ENCODE measurements at regions not wholly inside any gene's neighbourhood (a gene's known extent, or its start where the extent isn't known, plus 50 kb on each side); places are given as distances from the start of the nearest gene placed in this dataset.

DNA sequence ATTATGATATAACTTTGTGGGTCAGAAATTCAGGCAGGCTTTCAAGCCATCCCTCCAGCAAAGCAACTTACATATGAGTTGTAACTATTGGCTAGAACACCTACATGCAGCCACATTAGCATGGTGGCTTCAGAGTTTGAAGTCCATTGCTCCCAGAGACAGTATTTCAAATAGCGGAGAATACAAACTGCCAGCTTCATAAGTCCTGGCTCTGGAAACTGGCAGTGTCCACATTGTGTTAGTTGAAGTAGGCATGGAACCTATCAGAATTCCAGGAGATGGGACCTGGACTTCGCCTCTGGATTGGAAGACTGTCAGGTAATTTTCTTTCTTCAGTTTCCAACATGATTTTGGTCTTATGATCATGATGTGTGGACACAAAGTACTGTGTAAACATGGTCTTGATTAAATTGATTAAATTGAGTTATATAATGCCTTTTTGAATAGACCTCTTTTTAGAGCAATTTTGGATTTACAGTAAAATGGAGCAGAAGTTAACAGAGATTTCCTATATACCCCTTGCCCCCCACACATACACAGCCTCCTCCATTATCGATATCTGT, 209.9 kb upstream of the NAV2 start:
- TF ChIP-seq, protein P1, sequence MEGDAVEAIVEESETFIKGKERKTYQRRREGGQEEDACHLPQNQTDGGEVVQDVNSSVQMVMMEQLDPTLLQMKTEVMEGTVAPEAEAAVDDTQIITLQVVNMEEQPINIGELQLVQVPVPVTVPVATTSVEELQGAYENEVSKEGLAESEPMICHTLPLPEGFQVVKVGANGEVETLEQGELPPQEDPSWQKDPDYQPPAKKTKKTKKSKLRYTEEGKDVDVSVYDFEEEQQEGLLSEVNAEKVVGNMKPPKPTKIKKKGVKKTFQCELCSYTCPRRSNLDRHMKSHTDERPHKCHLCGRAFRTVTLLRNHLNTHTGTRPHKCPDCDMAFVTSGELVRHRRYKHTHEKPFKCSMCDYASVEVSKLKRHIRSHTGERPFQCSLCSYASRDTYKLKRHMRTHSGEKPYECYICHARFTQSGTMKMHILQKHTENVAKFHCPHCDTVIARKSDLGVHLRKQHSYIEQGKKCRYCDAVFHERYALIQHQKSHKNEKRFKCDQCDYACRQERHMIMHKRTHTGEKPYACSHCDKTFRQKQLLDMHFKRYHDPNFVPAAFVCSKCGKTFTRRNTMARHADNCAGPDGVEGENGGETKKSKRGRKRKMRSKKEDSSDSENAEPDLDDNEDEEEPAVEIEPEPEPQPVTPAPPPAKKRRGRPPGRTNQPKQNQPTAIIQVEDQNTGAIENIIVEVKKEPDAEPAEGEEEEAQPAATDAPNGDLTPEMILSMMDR (IDR thresholded peaks at IDR 0.05) = no peak
- DNase-seq = no peak
- ATAC-seq = no peak
- Histone ChIP-seq H3K27ac (no peak overlapping the region), H3K27me3 (ENCODE audit: low read depth) (no peaks in the 10 kb centered on the region), H3K9me3 (no peaks in the 10 kb centered on the region), H3K4me1 (no peaks in the 10 kb centered on the region), H3K36me3 (no peaks in the 10 kb centered on the region), H3K4me3 (no peak overlapping the region)
- intact Hi-C loops (cut with DNase I) = no loop called here

DNA sequence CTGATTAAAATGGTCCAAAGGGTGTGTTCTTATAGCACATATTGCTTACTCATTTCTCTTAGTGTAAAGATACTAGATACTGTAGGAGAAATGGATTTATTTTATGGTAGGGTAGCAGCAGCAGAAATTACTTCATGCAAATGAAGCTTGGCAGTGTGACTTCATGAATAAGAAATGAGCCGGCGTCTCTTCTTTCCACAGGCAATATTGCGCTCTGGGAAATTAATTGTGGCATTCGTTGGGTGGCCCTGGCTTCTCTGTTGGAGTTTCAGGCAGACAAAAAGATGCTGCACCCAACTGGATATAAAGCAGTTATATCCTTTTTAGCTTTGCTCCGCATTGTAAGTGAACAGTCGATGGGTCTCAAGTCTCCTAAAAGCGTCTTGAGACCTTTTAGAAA, 211.0 kb upstream of the NAV2 start:
- Histone ChIP-seq H3K9me3 (no peaks in the 10 kb centered on the region), H3K4me1 (no peaks in the 10 kb centered on the region), H3K27ac (no peak overlapping the region), H3K36me3 (no peaks in the 10 kb centered on the region), H3K27me3 (ENCODE audit: low read depth) (no peaks in the 10 kb centered on the region), H3K4me3 (no peak overlapping the region)
- no peak for ATAC-seq
- TF ChIP-seq, protein P1 (IDR thresholded peaks at IDR 0.05) = no peak
- no peak for DNase-seq
- intact Hi-C loops (cut with DNase I) = no loop called here

DNA sequence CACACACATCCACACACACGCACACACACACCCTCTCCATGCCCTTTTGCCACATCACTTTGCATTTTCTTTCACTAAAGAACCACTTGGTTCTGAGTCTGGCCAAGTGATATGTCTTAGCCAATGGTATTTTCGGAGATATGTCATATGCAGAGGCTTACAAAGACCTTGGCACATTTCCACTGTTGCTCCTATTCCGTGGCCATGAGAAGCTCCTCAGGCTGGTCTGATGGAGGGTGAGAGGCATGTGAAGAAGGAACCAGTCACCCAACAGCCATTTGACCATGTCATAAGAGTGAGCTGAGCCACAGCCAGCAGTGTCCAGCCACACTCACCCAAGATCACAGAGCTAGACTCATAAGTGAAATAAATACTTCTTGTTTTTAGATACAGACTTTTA, 212.6 kb upstream of the NAV2 start:
- Histone ChIP-seq H3K4me3 (no peak overlapping the region), H3K4me1 (no peaks in the 10 kb centered on the region), H3K27me3 (ENCODE audit: low read depth) (no peaks in the 10 kb centered on the region), H3K9me3 (no peaks in the 10 kb centered on the region), H3K36me3 (no peaks in the 10 kb centered on the region), H3K27ac (no peak overlapping the region)
- peak in 1 of 2 donors; percentile 25 for ATAC-seq
- TF ChIP-seq, protein P1 (IDR thresholded peaks at IDR 0.05) = no peak
- intact Hi-C loops (cut with DNase I) = no loop called here
- no peak for DNase-seq

DNA sequence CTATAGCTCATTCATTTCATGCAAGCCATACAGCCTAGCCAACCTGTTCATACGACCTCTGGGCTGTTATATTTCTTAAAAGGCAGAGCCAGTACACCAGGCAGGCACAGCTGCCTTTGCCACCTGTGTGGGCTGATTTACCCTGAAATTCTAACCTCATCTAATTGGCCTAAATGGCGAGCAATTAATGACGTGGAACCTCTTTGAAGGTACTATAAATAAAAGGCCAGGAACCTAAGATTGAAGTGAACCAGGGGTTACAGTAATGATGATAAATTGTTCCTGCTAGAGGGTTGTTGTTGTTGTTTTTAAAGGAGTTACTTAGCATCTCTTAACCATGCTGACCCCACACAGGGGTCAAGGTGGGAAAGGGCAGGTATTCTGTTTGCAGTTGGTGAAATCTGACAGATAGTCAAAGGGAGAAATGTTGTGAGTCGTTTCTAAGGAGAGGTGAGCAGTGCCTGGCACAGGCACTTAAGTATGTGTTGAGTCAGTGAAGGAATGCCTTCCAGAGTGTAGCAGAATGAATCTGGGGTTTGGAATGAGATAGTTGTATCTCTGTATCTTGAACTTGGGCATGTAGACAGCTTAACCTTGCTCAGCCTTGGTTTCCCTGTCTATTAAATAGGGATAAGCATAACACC, 213.5 kb upstream of the NAV2 start:
- no peak overlapping the region for H3K4me3 ChIP-seq
- intact Hi-C loops (cut with DNase I) = no loop called here
- H3K27ac ChIP-seq = peak overlapping the region; percentile 11
- DNase-seq = no peak
- H3K27me3 ChIP-seq (ENCODE audit: low read depth) = no peaks in the 10 kb centered on the region
- peak; percentile 44 to 88 for ATAC-seq
- H3K4me1 ChIP-seq = no peaks in the 10 kb centered on the region
- no peaks in the 10 kb centered on the region for H3K36me3 ChIP-seq
- H3K9me3 ChIP-seq = no peaks in the 10 kb centered on the region
- TF ChIP-seq, protein P1 (IDR thresholded peaks at IDR 0.05) = no peak

DNA sequence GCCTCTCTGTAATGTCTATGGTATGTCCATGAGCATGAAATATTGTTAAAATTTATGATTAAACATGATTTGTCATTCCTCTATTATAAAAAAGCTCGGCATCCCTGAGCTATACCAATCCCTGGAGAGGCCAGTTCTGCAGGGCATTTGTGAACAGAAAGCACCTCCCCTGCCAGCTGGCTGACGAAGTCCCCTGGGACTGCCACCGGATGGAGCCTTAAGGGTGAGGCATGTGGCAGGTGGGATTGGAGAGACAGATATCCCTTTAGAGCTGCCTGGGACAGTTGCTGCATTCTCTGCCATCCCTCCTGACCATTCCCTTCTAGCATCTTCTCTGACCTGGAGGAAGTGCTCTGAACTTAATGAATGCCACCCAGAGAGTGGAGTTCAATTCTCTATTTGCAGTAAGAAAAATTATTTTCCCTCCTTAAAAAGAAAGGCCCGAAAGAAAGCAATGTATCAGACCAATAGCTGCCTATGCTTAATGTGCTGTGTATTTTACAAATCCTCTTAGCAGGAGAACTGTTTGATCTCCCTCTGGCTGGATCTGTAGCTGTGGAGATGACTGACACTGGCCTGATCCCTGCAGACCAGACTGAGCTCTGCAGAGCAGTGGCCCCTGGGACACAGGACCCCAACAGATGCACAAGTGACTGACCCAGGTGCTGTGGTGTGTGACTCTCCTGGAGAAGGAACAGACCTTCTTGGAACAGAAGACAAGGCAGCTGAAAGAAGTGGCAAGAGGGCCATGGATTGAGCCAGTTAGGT, 219.0 kb upstream of the NAV2 start:
- intact Hi-C loops (cut with DNase I) = no loop called here
- Histone ChIP-seq H3K9me3 (no peaks in the 10 kb centered on the region), H3K27ac (no peak overlapping the region), H3K4me3 (no peak overlapping the region), H3K4me1 (no peaks in the 10 kb centered on the region), H3K36me3 (no peaks in the 10 kb centered on the region), H3K27me3 (ENCODE audit: low read depth) (no peaks in the 10 kb centered on the region)
- ATAC-seq (no peak), DNase-seq (no peak)
- TF ChIP-seq, protein P1 (IDR thresholded peaks at IDR 0.05) = no peak

All from lower lobe of right lung (tissue), 2 donors.